GM18499 (cell line): ENCODE measurements at regions not wholly inside any gene's neighbourhood (a gene's known extent, or its start where the extent isn't known, plus 50 kb on each side); places are given as distances from the start of the nearest gene placed in this dataset.

Experiments used
- ATAC-seq: cut with Tn5 transposase; IDR thresholded peaks from one replicate; pipeline ENCODE4 v1.9.1; 2021; ENCODE audit warnings: moderate number of reproducible peaks; ENCODE audit not compliant: insufficient read depth, unreplicated experiment

GRCh38 chr3:30401971-30402370, 204.4 kb upstream of the TGFBR2 start:
- no peak for ATAC-seq

- ATAC-seq: no peak
These were observed 198.8 kb upstream of the TGFBR2 start for GRCh38 chr3:30407651-30408050.

GRCh38 chr3:30408105-30408557, 198.3 kb upstream of the TGFBR2 start:
- no peak for ATAC-seq

GRCh38 chr3:30418443-30418842, 188.0 kb upstream of the TGFBR2 start:
- ATAC-seq: no peak

GRCh38 chr3:30421266-30421665, 185.1 kb upstream of the TGFBR2 start:
- no peak for ATAC-seq

- no peak for ATAC-seq
These were observed 180.0 kb upstream of the TGFBR2 start for GRCh38 chr3:30426293-30426993.

GRCh38 chr3:30428251-30428650, 178.2 kb upstream of the TGFBR2 start:
- ATAC-seq: no peak

GRCh38 chr3:30435861-30436331, 170.5 kb upstream of the TGFBR2 start:
- no peak for ATAC-seq

GRCh38 chr3:30437171-30437601, 169.2 kb upstream of the TGFBR2 start:
- no peak for ATAC-seq

- no peak for ATAC-seq
These were observed 168.3 kb upstream of the TGFBR2 start for GRCh38 chr3:30438126-30438525.

GRCh38 chr3:30439451-30440053, 166.8 kb upstream of the TGFBR2 start:
- ATAC-seq: no peak

GRCh38 chr3:30440147-30440604, 166.2 kb upstream of the TGFBR2 start:
- no peak for ATAC-seq

GRCh38 chr3:30440880-30441279, 165.5 kb upstream of the TGFBR2 start:
- no peak for ATAC-seq

- ATAC-seq: no peak
These were observed 162.4 kb upstream of the TGFBR2 start for GRCh38 chr3:30443756-30444673.

GRCh38 chr3:30448450-30449289, 157.7 kb upstream of the TGFBR2 start:
- ATAC-seq: no peak

GRCh38 chr3:30449290-30449632, 157.1 kb upstream of the TGFBR2 start:
- ATAC-seq: no peak

GRCh38 chr3:30452446-30452845, 154.0 kb upstream of the TGFBR2 start:
- ATAC-seq: no peak

GRCh38 chr3:30453360-30454039, 152.9 kb upstream of the TGFBR2 start:
- ATAC-seq: no peak

GRCh38 chr3:30454636-30455035, 151.8 kb upstream of the TGFBR2 start:
- no peak for ATAC-seq
